ENCODE measurements at regions not wholly inside any gene's neighbourhood (a gene's known extent, or its start where the extent isn't known, plus 50 kb on each side); places are given as distances from the start of the nearest gene placed in this dataset.
"Not testable (repeated sequence)": the region's sequence is repeated elsewhere in the genome, so short reads cannot be mapped to it uniquely, and the experiment has no call there.

GRCh38 chr11:21625982-21626381 lies 566.9 kb upstream of the ANO5 start:
- DNase-seq, result peak; percentile 42

GRCh38 chr11:21628641-21629040 lies 564.2 kb upstream of the ANO5 start:
- DNase-seq, result no peak

- DNase-seq, result no peak
These were observed 561.9 kb upstream of the ANO5 start for GRCh38 chr11:21630934-21631478.

GRCh38 chr11:21631991-21632390 lies 560.9 kb upstream of the ANO5 start:
- no peak for DNase-seq

- no peak for DNase-seq
These were observed 558.4 kb upstream of the ANO5 start for GRCh38 chr11:21634491-21634890.

GRCh38 chr11:21634956-21635355 lies 557.9 kb upstream of the ANO5 start:
- no peak for DNase-seq

GRCh38 chr11:21635394-21636145 lies 557.3 kb upstream of the ANO5 start:
- DNase-seq, result no peak

- no peak for DNase-seq
These were observed 556.3 kb upstream of the ANO5 start for GRCh38 chr11:21636561-21636960.

GRCh38 chr11:21640491-21640890 lies 552.4 kb upstream of the ANO5 start:
- no peak for DNase-seq

GRCh38 chr11:21641869-21642268 lies 551.0 kb upstream of the ANO5 start:
- DNase-seq, result no peak

GRCh38 chr11:21646351-21646750 lies 546.5 kb upstream of the ANO5 start:
- DNase-seq, result no peak

- no peak for DNase-seq
These were observed 541.9 kb upstream of the ANO5 start for GRCh38 chr11:21650961-21651360.

GRCh38 chr11:21653951-21654421 lies 538.9 kb upstream of the ANO5 start:
- DNase-seq, result no peak

GRCh38 chr11:21656065-21656464 lies 536.8 kb upstream of the ANO5 start:
- DNase-seq, result no peak

- no peak for DNase-seq
These were observed 534.2 kb upstream of the ANO5 start for GRCh38 chr11:21658654-21659193.

GRCh38 chr11:21659377-21659776 lies 533.5 kb upstream of the ANO5 start:
- DNase-seq, result not testable (repeated sequence)

- DNase-seq, result no peak
These were observed 532.9 kb upstream of the ANO5 start for GRCh38 chr11:21659961-21660360.

GRCh38 chr11:21675049-21675616 lies 517.8 kb upstream of the ANO5 start:
- no peak for DNase-seq

- no peak for DNase-seq
These were observed 505.2 kb upstream of the ANO5 start for GRCh38 chr11:21687643-21688042.

GRCh38 chr11:21704539-21704938 lies 488.3 kb upstream of the ANO5 start:
- DNase-seq, result no peak

- DNase-seq, result no peak
These were observed 485.7 kb upstream of the ANO5 start for GRCh38 chr11:21707116-21707739.

GRCh38 chr11:21710809-21711208 lies 482.1 kb upstream of the ANO5 start:
- DNase-seq, result no peak

GRCh38 chr11:21711341-21711740 lies 481.5 kb upstream of the ANO5 start:
- DNase-seq, result no peak

- no peak for DNase-seq
These were observed 469.2 kb upstream of the ANO5 start for GRCh38 chr11:21723678-21724077.

Data from fibroblast of skin of right quadriceps (primary cell).